Stomach smooth muscle (tissue), 2 donors: ENCODE measurements at regions not wholly inside any gene's neighbourhood (a gene's known extent, or its start where the extent isn't known, plus 50 kb on each side); places are given as distances from the start of the nearest gene placed in this dataset.
"Not testable (repeated sequence)": the region's sequence is repeated elsewhere in the genome, so short reads cannot be mapped to it uniquely, and the experiment has no call there.

ENCODE experiments used
- H3K27ac ChIP-seq: one replicate; pipeline ENCODE4 v1.7.0; 2013; ENCODE audit warnings: mild to moderate bottlenecking, low read length, inconsistent platforms
- H3K27me3 ChIP-seq, 2 donors: one replicate each; pipeline ENCODE4 v1.7.0; 2013; ENCODE audit warnings: low read length in 2 of 2; ENCODE audit not compliant: insufficient read depth in 2 of 2, control insufficient read depth in 1 of 2
- H3K36me3 ChIP-seq, 2 donors: one replicate each; pipeline ENCODE4 v1.7.0; 2013; ENCODE audit warnings: low read length in 2 of 2; ENCODE audit not compliant: control insufficient read depth in 2 of 2, insufficient read depth in 2 of 2
- H3K4me1 ChIP-seq: one replicate; pipeline ENCODE4 v1.7.0; 2013; ENCODE audit warnings: low read length; ENCODE audit not compliant: control insufficient read depth, insufficient read depth
- H3K4me3 ChIP-seq, 2 donors: one replicate each; pipeline ENCODE4 v1.7.0; 2013; ENCODE audit warnings: low read length in 2 of 2
- H3K9ac ChIP-seq, 2 donors: one replicate each; pipeline ENCODE4 v1.7.0; 2013; ENCODE audit warnings: low read length in 2 of 2, mild to moderate bottlenecking in 1 of 2
- H3K9me3 ChIP-seq, 2 donors: one replicate each; pipeline ENCODE4 v1.7.0; 2013; ENCODE audit warnings: low read length in 2 of 2; ENCODE audit not compliant: control insufficient read depth in 2 of 2
- donor health status: healthy.
- donor health status: Pancreatic carcinoma.

DNA sequence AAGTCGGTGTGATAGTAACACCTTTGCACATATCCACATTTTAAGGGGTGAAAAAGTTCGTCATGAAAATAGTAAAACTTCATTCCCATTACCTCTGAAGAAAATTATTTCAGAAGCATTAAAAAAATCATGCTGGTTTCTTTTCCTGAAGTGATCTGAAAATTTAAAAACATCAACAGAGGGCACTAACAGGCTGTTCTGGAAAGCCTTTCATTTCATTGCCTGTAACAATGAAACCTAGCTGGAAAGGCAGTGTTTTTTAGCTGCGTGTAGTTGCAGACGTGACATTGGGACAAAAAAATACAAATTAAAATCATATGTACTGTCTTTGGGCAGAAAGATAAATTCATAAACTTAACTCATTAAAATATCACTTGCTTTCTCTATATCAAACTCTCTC is 993.8 kb downstream of the GBE1 start:
- Histone ChIP-seq H3K27ac (no peak overlapping the region), H3K27me3 (no peaks in the 10 kb centered on the region), H3K9ac (no peak overlapping the region), H3K36me3 (no peaks in the 10 kb centered on the region), H3K9me3 (no peaks in the 10 kb centered on the region), H3K4me1 (no peaks in the 10 kb centered on the region), H3K4me3 (no peak overlapping the region)

- Histone ChIP-seq H3K36me3 (no peaks in the 10 kb centered on the region), H3K4me3 (no peak overlapping the region), H3K4me1 (no peaks in the 10 kb centered on the region), H3K27ac (no peak overlapping the region), H3K9me3 (no peaks in the 10 kb centered on the region), H3K27me3 (no peaks in the 10 kb centered on the region), H3K9ac (no peak overlapping the region)
Observed at GRCh38 chr3:80754969-80755368, 987.2 kb upstream of the ROBO1 start.

DNA sequence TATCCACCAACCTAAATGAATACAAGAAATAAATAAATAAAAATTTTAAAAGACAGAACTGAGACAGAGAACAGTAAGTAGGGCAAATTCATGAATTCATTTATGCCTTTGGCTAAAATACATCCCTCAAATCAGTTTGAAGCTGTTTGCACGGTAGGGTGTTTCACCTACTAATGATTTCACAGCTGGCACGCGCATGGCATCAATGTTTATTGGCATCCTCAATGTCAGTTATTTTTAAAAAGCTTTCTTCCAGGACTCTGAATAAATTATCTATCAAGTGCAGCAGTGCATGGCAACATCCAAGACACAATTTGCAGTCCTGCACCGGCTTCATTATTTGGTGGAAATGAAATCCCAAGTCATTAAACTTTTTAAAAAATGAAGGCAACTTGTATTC is 985.2 kb upstream of the ROBO1 start:
- Histone ChIP-seq H3K9me3 (no peaks in the 10 kb centered on the region), H3K9ac (no peak overlapping the region), H3K27me3 (no peaks in the 10 kb centered on the region), H3K4me3 (no peak overlapping the region), H3K4me1 (no peaks in the 10 kb centered on the region), H3K27ac (no peak overlapping the region), H3K36me3 (no peaks in the 10 kb centered on the region)

DNA sequence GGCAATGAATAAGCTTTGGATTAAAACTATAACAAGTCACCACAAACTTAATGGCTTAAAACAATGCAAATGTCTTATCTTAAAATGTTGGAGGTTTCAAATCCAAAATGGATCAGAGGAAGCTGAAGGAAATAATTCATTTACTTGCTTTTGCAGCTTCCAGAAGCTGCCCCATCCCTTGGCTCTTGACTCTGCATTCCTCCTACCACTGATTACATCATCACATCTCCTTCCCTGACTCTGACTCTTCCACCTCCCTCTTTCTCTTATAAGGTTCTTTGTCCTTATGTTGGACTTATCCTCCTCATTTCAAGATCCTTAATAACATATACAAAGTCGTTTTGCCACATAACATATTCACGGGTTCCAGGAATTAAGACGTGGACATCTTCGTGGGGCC is 982.8 kb upstream of the ROBO1 start:
- no peaks in the 10 kb centered on the region for H3K36me3 ChIP-seq
- H3K9ac ChIP-seq: no peak overlapping the region
- H3K4me3 ChIP-seq: no peak overlapping the region
- no peaks in the 10 kb centered on the region for H3K27me3 ChIP-seq
- no peak overlapping the region for H3K27ac ChIP-seq
- H3K4me1 ChIP-seq: no peaks in the 10 kb centered on the region
- H3K9me3 ChIP-seq: no peaks in the 10 kb centered on the region

GRCh38 chr3:80734920-80735319 is 967.1 kb upstream of the ROBO1 start:
- Histone ChIP-seq H3K9ac (no peak overlapping the region), H3K4me1 (no peaks in the 10 kb centered on the region), H3K27ac (no peak overlapping the region), H3K9me3 (no peaks in the 10 kb centered on the region), H3K4me3 (no peak overlapping the region), H3K27me3 (no peaks in the 10 kb centered on the region), H3K36me3 (no peaks in the 10 kb centered on the region)

- no peak overlapping the region for H3K27ac ChIP-seq
- no peak overlapping the region for H3K4me3 ChIP-seq
- H3K9ac ChIP-seq: no peak overlapping the region
- H3K4me1 ChIP-seq: no peaks in the 10 kb centered on the region
- no peaks in the 10 kb centered on the region for H3K36me3 ChIP-seq
- H3K27me3 ChIP-seq: no peaks in the 10 kb centered on the region
- no peaks in the 10 kb centered on the region for H3K9me3 ChIP-seq
Observed at GRCh38 chr3:80734483-80734882, 966.7 kb upstream of the ROBO1 start.

GRCh38 chr3:80733522-80734176 is 965.9 kb upstream of the ROBO1 start:
- H3K36me3 ChIP-seq: no peaks in the 10 kb centered on the region
- no peak overlapping the region for H3K9ac ChIP-seq
- H3K4me3 ChIP-seq: no peak overlapping the region
- no peaks in the 10 kb centered on the region for H3K9me3 ChIP-seq
- H3K27me3 ChIP-seq: no peaks in the 10 kb centered on the region
- no peak overlapping the region for H3K27ac ChIP-seq
- no peaks in the 10 kb centered on the region for H3K4me1 ChIP-seq

- not testable (repeated sequence) for H3K9me3 ChIP-seq, H3K27ac ChIP-seq, H3K36me3 ChIP-seq, H3K4me3 ChIP-seq, H3K9ac ChIP-seq, H3K27me3 ChIP-seq, H3K4me1 ChIP-seq
Observed at GRCh38 chr3:80727561-80727960, 959.8 kb upstream of the ROBO1 start.

DNA sequence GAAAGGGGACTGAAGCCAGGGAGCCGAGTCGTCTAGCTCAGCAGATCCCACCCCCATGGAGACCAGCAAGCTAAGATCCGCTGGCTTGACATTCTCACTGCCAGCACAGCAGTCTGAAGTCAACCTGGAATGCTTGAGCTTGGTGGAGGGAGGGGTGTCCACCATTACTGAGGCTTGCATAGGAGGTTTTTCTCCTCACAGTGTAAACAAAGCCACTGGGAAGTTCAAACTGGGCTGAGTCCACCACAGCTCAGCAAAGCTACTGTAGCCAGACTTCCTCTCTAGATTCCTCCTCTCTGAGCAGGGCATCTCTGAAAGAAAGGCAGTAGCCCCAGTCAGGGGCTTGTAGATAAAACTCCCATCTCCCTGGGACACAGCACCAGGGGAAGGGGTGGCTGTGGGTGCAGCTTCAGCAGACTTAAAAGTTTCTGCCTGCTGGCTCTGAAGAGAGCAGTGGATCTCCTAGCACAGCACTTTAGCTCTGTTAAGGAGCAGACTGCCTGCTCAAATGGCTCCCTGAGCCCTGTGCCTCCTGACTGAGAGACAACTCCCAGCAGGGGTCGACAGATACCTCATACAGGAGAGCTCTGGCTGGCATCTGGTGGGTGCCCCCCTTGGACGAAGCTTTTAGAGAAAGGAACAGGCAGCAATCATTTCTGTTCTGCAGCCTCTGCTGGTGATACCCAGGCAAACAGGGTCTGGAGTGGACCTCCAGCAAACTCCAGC is 942.0 kb upstream of the ROBO1 start:
- not testable (repeated sequence) for H3K27ac ChIP-seq, H3K27me3 ChIP-seq, H3K4me1 ChIP-seq, H3K4me3 ChIP-seq, H3K9me3 ChIP-seq, H3K9ac ChIP-seq, H3K36me3 ChIP-seq

DNA sequence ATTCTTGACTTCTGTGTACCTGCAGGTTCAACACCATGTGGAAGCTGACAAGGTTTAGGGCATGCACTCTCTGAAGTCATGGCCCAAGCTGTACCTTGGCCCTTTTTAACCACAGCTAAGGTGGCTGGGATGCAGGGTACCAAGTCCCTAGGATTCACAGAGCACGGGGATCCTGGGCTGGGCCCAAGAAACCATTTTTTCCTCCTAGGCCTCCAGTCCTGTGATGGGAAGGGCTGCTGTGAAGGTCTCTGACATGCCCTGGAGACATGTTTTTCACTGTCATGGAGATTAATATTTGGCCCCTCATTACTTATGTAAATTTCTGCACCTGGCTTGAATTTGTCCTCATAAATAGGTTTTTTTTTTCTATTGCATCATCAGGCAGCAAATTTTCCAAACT is 937.5 kb upstream of the ROBO1 start:
- Histone ChIP-seq H3K9ac (no peak overlapping the region), H3K36me3 (no peaks in the 10 kb centered on the region), H3K4me1 (no peaks in the 10 kb centered on the region), H3K9me3 (no peaks in the 10 kb centered on the region), H3K4me3 (no peak overlapping the region), H3K27me3 (no peaks in the 10 kb centered on the region), H3K27ac (no peak overlapping the region)

- Histone ChIP-seq H3K27ac (no peak overlapping the region), H3K4me1 (no peaks in the 10 kb centered on the region), H3K27me3 (no peaks in the 10 kb centered on the region), H3K9me3 (no peaks in the 10 kb centered on the region), H3K9ac (no peak overlapping the region), H3K36me3 (no peaks in the 10 kb centered on the region), H3K4me3 (no peak overlapping the region)
Observed at GRCh38 chr3:80701349-80701748, 933.6 kb upstream of the ROBO1 start.
